ENCODE measurements at regions not wholly inside any gene's neighbourhood (a gene's known extent, or its start where the extent isn't known, plus 50 kb on each side); places are given as distances from the start of the nearest gene placed in this dataset.

GRCh38 chr11:81573367-81573766 lies 1160.3 kb downstream of the FAM181B start:
- Histone ChIP-seq H2BK120ac (ENCODE audit: low read depth, low read length, poor library complexity, severe bottlenecking) (no peak overlapping the region), H3K14ac (ENCODE audit: insufficient read depth, low read length) (no peak overlapping the region), H4K20me1 (ENCODE audit: control insufficient read depth, insufficient read depth, insufficient read length) (no peaks in the 10 kb centered on the region), H3K4me2 (ENCODE audit: insufficient read depth, insufficient read length, low read length) (no peak overlapping the region), H3K18ac (ENCODE audit: insufficient read length, low read depth, low read length) (no peak overlapping the region), H3K23me2 (ENCODE audit: insufficient read length, low read depth, low read length, poor library complexity, severe bottlenecking) (no peaks in the 10 kb centered on the region), H3K9me3 (ENCODE audit: control insufficient read depth, low read depth, low read length) (no peaks in the 10 kb centered on the region), H3K79me2 (ENCODE audit: insufficient read depth, low read length) (no peaks in the 10 kb centered on the region), H2BK5ac (ENCODE audit: insufficient read length, low read length) (no peak overlapping the region), H2AFZ (ENCODE audit: low read length) (no peak overlapping the region), H3T11ph (ENCODE audit: low read length) (no peak overlapping the region), H3K27me3 (ENCODE audit: insufficient read depth, low read length) (no peaks in the 10 kb centered on the region), H3K4ac (ENCODE audit: low read depth, low read length) (no peak overlapping the region), H2BK20ac (ENCODE audit: low read depth, low read length, poor library complexity, severe bottlenecking) (no peak overlapping the region), H3K27ac (ENCODE audit: insufficient read length, low read depth, low read length) (no peak overlapping the region), H3K4me1 (ENCODE audit: insufficient read depth, low read length) (no peaks in the 10 kb centered on the region), H4K8ac (replicated peaks; ENCODE audit: insufficient read length, low read depth, low read length) (no peak overlapping the region), H3K79me1 (ENCODE audit: insufficient read depth, low read depth, low read length, poor library complexity, severe bottlenecking) (no peaks in the 10 kb centered on the region), H2BK15ac (ENCODE audit: low read depth, low read length) (no peak overlapping the region), H4K5ac (ENCODE audit: insufficient read length, low read depth, low read length) (no peak overlapping the region), H3K56ac (ENCODE audit: insufficient read length, low read depth, low read length) (no peak overlapping the region), H2AK5ac (ENCODE audit: insufficient read length, low read length) (no peak overlapping the region), H3K9ac (ENCODE audit: extremely low read depth, insufficient read length, low read length) (no peak overlapping the region), H4K91ac (ENCODE audit: insufficient read length, low read depth, low read length) (no peak overlapping the region), H2BK12ac (ENCODE audit: insufficient read length, low read depth, low read length) (no peak overlapping the region), H3K23ac (ENCODE audit: insufficient read length, low read depth, low read length) (no peak overlapping the region)
- Mint-ChIP-seq H3K27me3 (ENCODE audit: low read depth) (no peaks in the 10 kb centered on the region), H3K9me3 (no peaks in the 10 kb centered on the region), H3K4me3 (no peak overlapping the region), H3K36me3 (ENCODE audit: insufficient read depth in 1 of 3, low read depth in 3 of 3) (no peaks in the 10 kb centered on the region), H3K27ac (no peak overlapping the region), H3K4me1 (no peaks in the 10 kb centered on the region)
- DNase-seq, result no peak
- no peak for TF ChIP-seq CTCF (conservative IDR thresholded peaks at IDR 0.05)
- no CpG with 5 or more reads among the region's 1 CpG for WGBS (ENCODE audit: extremely low coverage, insufficient read length, low lambda C conversion rate)

Measured in H9 (cell line).